ENCODE measurements at regions not wholly inside any gene's neighbourhood (a gene's known extent, or its start where the extent isn't known, plus 50 kb on each side); places are given as distances from the start of the nearest gene placed in this dataset.

DNA sequence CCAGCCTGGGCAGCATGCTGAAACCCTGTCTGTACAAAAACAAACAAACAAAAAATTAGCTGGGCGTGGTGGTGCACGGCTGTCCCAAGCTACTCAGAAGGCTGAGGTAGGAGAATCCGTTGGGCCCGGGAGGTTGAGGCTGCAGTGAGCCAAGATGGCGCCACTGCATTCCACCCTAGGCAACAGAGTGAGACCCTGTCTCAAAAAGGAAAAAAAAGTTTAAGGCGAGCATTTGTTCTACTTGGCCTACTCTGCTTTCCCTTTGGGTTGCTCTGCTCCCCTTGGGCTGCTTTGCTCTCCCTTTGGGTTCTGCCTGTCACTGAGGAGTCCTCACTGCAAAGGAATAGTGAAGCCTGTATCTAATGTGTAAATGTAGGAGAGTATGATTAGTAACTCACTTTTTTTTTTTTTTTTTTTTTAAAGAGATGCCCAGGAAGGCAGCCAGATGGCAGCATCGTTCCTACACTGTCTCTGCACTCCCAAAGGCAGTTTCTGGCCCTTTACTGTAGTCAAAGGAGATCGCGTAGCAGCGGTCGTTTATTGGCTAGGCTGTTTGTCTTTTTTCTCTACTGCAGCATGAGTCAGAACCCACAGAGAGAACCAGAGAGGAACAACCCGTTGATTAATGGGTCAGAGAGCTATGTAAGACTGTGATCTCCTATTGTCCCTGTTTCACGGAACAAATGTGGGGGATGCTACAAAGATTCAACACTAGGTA, 118.3 kb upstream of the CWC22 start:
- H3K4me3 ChIP-seq (ENCODE audit: low read depth, low read length), result no peak overlapping the region
- peak; percentile 95 for DNase-seq (ENCODE audit: low read depth)
- TF ChIP-seq, protein P1, sequence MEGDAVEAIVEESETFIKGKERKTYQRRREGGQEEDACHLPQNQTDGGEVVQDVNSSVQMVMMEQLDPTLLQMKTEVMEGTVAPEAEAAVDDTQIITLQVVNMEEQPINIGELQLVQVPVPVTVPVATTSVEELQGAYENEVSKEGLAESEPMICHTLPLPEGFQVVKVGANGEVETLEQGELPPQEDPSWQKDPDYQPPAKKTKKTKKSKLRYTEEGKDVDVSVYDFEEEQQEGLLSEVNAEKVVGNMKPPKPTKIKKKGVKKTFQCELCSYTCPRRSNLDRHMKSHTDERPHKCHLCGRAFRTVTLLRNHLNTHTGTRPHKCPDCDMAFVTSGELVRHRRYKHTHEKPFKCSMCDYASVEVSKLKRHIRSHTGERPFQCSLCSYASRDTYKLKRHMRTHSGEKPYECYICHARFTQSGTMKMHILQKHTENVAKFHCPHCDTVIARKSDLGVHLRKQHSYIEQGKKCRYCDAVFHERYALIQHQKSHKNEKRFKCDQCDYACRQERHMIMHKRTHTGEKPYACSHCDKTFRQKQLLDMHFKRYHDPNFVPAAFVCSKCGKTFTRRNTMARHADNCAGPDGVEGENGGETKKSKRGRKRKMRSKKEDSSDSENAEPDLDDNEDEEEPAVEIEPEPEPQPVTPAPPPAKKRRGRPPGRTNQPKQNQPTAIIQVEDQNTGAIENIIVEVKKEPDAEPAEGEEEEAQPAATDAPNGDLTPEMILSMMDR (IDR thresholded peaks at IDR 0.05; ENCODE audit: control insufficient read depth, extremely low read depth, insufficient read depth), result peak; percentile 57

DNA sequence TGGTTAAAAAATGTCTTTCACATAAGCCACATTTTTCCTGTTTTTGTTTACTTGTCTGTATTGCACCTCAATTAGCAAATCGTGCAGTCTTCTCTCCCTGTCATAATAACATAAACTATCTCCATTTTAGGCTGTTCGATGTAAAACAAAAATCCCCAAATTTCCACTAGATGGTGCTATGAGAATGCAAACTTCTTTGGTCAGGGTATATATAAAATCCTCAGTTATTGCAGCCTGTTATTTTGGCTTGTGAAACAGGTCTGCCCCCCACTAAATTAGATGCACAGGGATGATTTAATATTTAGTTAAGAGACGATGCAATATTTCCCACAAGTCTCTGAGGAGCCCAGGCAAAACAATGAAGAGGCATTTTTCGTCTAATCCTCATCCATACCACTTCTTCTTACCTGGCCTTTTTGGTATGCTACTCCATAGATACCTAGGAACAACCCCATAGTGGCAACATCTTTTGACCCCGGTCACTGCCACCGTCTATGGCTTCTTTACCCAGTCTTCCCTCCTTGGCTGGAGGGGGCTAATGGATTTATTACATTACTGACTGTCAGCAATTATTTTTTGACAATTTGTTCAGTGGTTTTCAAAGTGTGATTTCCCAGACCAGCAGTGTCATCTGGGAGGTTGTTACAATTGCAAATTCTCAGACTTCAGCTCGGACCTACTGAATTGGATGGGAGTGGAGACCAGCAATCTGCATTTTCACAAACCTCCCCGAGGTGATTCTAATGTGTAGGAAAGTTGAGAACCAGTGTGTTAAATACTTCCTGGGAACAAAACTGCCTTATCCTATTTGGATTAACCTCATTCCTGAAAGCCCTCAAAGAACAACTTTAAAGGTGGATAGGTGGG, 117.4 kb upstream of the CWC22 start:
- TF ChIP-seq, protein P1 (IDR thresholded peaks at IDR 0.05; ENCODE audit: control insufficient read depth, extremely low read depth, insufficient read depth), result peak; percentile 48
- H3K4me3 ChIP-seq (ENCODE audit: low read depth, low read length), result no peak overlapping the region
- peak; percentile 74 for DNase-seq (ENCODE audit: low read depth)

DNA sequence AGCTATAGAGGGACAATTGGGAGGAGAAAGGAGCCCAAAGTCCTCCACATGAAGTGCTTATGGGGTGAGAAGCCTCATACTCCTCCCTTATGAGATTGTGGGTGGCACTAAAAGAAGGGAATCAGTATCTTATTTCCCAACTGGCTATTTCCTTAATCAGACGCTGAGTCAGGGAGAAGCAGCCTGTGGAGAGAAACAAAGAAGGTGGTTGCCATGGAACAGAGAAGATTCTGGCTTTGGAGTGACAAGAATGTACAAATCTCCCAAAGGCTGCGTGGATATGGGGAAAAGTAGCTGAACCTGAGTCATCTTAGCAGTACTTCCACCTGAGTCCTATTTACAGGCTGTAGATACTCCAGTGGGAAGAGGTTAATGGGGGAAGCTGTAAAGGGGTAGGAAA, 115.8 kb upstream of the CWC22 start:
- TF ChIP-seq, protein P1 (IDR thresholded peaks at IDR 0.05; ENCODE audit: control insufficient read depth, extremely low read depth, insufficient read depth), result no peak
- no peak overlapping the region for H3K4me3 ChIP-seq (ENCODE audit: low read depth, low read length)
- DNase-seq (ENCODE audit: low read depth), result no peak

DNA sequence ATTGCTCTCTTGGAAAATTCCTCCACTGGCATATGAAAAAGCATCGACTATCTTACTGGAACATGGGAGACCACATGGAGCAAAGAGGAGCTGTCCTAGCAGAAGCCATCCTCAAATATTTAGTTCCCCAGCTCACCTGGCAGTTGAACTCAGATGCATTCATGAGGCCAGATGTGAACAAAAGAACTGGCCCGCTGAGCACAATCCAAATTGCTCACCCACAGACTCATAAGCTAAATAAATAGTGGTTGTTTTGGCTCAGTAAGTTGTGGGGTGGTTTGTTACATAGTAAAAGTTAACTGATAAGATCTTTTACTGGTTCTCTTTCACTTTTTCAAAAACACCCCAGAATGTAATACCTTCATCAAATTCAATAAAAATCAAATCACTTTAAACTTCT, 108.6 kb upstream of the CWC22 start:
- TF ChIP-seq, protein P1 (IDR thresholded peaks at IDR 0.05; ENCODE audit: control insufficient read depth, extremely low read depth, insufficient read depth), result no peak
- H3K4me3 ChIP-seq (ENCODE audit: low read depth, low read length), result no peak overlapping the region
- no peak for DNase-seq (ENCODE audit: low read depth)

DNA sequence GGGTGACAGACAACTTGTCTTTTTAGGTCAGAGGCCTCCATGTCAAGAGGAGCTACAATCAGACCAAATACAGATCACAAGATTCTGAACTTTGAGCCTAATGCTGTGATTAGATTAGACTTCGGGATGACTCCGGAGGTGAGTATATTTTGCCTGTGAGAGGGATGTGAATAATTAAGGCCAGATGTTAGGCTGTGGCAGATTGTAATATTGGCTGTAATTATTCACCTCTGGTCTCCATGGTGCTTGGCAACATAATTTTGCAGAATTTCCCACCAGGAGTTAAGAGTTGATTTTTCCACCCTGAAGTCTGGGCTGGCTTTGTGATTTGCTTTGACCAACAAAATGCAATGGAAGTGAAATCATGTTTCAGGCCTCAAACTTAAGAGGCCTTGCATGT, 108.2 kb upstream of the CWC22 start:
- TF ChIP-seq, protein P1 (IDR thresholded peaks at IDR 0.05; ENCODE audit: control insufficient read depth, extremely low read depth, insufficient read depth), result no peak
- DNase-seq (ENCODE audit: low read depth), result no peak
- no peak overlapping the region for H3K4me3 ChIP-seq (ENCODE audit: low read depth, low read length)

DNA sequence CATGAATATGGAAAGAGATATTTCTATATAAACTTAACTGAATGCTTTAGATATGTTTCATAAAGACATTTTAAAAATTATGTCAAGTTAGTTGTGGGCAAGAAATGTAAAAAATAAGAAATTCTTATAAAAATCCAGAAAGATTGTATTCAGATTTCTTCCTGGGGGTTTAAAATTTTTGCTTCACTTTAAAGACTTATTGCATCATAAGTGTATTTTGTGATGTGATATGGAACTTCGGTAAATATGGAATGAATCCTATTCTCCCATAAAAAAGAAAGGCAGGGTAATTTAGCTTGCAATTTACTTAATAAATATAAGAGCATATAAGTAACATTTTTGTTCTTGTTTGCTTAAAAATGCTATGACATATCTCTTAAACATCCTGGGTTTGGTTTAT, 104.8 kb upstream of the CWC22 start:
- H3K4me3 ChIP-seq (ENCODE audit: low read depth, low read length), result no peak overlapping the region
- TF ChIP-seq, protein P1 (IDR thresholded peaks at IDR 0.05; ENCODE audit: control insufficient read depth, extremely low read depth, insufficient read depth), result no peak
- no peak for DNase-seq (ENCODE audit: low read depth)
